Stimulated activated CD8-positive, alpha-beta memory T cell treated with anti-CD3 and anti-CD28 coated beads, Interleukin-4, amount 100 ng/mL, for 1 hour (primary cell): ENCODE measurements at regions not wholly inside any gene's neighbourhood (a gene's known extent, or its start where the extent isn't known, plus 50 kb on each side); places are given as distances from the start of the nearest gene placed in this dataset.
"Not testable (repeated sequence)": the region's sequence is repeated elsewhere in the genome, so short reads cannot be mapped to it uniquely, and the experiment has no call there.

ENCODE experiments used
- DNase-seq, 2 donors: peaks; one replicate each; pipeline ENCODE4 v3.0.0-alpha.2; 2020; ENCODE audit warnings: low read depth in 2 of 2, low spot score in 1 of 2

DNA sequence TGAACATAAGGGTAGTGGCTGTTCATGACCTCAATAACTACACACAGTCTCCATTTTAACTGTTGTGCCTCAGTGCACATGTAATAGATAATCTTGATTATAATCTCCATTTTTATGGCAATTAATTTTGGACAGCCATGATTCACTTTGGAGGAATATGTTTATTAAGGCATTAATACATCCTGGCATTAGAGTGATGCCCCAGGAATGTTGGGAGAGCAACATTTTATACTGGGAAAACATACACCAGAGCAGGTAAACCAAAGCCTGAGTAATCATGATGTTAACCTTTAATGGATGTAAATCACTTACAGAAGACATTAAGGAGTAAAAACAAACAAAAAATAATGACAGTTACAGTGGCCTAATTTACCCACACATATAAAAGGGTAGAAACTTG lies 886.3 kb upstream of the RAG2 start:
- no peak for DNase-seq

DNA sequence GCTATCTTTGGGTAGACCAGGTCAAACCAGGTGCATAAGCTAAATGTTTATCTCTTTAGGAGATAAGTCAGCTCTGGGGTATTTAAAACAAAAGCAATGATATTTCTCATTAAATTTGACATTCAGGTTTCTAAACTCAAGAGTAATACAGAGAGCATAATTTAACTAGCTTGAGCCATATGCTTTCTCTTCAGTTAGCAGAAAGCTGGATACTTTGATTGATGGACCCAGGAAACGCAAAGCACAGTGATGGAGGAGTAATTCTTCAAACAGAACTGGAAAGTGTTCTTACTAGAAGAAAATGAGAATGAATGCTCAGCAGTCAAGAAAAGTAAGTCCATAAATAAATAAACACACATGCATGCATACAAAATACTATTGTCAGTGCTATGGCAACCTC lies 885.7 kb upstream of the RAG2 start:
- DNase-seq, result no peak

DNA sequence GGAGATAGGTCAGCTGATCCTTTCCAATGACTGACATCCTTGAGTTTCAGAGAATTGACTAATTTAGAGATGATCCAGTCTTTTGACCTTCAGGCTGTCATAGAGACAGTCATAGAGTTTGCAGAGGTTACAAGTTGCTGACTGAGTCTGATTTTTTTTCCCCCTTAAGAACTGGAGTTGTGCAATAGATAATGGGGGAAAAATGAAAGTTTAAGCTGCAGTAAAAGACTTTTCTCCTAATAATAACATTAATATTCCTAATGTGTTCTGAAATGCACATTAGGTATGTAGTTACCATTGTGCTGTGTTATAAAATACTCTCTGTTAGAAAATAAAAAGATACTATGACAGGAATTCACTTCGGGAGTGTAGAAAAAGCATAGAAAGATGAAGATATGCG lies 876.9 kb upstream of the RAG2 start:
- no peak for DNase-seq

DNA sequence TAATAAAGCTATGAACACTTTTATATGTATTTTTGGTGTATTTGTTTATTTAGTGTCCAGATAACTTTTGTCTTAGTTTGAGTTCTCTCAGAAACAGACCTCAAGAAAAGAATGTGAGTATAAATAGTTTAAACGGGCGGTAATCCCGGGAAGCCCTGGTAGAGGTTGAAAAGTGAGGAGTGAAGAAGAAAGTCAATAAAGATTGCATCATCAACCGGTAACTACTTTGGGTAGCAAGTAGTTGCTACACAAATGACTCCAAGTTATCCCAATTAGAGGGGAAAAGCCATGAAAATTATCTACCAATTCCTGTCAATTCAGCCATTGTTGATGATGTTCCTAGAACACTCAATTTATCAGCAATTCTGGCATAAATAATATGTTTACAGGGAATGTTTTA lies 870.3 kb upstream of the RAG2 start:
- no peak for DNase-seq

DNA sequence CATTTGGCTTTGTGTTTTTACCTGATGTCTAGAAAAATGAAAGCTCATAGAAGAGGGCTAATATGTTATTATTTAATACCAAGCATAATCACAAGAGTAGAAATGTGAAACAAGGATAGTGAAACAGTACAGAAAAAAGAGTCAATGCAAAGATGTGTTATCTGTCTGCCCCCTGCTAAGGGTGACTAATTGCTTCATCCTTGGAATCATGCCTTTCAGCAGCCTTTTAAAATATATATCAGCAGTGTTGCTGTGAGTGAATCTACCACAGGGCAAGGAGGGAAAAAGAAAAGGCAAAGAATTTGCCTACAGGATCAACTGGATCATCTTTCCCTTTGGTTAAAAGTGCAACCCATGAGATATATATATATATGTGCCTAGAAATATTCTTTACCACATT lies 867.2 kb upstream of the RAG2 start:
- DNase-seq, result no peak

DNA sequence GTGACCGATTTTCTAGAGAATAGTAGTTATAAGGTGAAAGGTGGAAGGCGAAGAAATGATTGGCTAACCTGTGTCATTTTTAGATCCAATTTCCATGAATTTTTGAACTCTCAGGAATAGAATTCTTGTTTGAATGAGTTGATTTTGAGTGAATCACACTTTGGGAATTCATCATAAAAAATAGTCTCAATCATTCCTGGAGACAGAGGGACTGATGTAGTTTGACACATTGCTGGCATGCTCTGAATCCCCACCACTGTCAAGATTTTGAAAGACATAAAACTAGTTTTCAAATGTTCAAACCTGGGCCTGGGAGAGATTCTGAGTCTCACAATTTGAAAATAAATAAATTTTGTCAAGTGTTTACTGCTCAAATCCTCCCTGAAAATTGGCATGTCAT lies 861.4 kb upstream of the RAG2 start:
- DNase-seq, result no peak

DNA sequence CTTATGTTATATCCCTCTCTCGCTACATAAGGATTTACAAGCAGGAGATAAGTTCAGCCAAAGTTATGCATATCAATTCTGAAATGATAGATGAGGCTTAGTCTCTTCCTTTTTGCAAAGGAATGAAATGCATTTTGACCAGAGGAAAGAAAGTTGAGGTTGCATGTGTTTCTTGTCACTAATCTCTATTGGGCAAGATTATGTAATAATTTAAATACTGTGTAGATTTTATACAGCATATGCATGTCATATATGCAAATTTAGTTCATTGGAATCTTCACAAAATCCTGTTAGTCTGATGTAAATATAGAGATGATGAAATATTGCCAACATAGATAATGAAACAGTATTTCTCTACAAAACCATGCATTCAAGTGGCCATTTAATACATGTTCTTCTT lies 858.7 kb upstream of the RAG2 start:
- no peak for DNase-seq

DNA sequence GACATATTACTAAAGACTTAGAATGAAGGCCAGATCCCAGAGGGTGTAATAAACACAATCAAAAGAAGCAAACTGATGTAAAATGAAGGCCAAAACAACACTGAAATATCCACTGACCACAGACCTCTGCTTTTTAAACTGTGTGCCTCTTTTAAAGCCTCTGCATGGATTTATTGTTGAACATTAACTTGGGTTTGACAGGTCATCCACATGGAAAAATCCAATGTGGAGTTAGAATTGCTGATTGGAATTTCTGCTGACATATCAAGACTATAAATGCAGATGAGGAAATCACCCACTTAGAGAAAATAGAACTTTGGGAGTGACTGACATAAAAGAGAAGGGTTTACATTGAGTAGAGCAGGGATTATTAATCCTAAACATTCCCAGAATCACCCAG lies 853.9 kb upstream of the RAG2 start:
- no peak for DNase-seq

DNA sequence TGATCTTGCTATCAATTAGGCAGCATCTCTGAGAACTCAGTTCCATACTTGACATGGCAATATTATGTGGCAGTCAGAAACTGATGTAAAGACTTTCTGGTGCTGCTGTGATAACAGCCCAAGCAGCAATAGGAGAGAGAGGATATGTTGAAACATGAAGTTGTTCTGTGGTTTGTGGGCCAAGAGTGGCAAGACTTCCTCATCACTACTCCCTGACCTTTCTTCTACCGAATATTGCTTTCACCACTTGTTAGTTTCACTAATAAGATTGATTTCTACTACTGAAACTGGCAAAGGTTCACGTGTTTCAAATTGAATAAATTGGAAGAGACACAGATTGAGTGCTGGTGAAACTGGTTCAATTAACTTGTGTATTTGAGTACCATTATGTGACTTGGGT lies 852.6 kb upstream of the RAG2 start:
- no peak for DNase-seq

DNA sequence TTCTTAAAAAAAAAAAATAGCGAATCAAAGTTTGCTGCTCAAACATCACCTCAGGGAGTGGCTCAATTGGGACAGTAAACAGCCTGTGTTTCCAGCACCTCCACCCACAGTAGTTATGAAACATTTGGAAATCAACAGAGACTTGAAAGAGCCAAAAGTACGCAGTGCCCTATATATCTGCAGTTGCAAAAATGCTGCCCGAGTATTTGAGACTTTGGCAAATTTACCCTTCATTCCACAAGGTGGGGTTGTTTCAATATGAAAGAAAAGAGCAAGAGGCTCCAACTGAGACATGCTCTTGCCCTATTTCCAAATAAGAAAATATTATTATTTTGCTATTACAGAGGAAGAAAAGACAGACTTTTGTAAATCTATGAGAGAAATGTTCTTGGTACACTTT lies 851.1 kb upstream of the RAG2 start:
- no peak for DNase-seq

DNA sequence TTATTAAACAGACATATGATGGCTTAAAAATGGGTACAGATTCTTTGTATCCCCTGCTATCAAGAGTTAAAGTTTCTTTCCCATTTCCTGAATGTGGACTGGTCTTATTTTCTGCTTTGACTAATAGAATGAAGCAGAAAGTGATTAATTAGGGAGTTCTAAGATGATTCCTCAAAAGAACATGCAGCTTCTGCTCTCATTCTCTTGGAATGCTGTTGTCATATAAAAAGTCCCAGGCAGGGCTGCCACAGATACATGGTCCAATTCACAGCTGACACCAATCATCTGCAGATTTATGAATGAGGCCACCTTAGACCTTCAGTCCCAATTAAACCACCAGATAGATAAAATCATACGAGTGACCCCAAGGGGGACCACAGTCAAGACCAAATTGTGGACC lies 844.5 kb upstream of the RAG2 start:
- no peak for DNase-seq

DNA sequence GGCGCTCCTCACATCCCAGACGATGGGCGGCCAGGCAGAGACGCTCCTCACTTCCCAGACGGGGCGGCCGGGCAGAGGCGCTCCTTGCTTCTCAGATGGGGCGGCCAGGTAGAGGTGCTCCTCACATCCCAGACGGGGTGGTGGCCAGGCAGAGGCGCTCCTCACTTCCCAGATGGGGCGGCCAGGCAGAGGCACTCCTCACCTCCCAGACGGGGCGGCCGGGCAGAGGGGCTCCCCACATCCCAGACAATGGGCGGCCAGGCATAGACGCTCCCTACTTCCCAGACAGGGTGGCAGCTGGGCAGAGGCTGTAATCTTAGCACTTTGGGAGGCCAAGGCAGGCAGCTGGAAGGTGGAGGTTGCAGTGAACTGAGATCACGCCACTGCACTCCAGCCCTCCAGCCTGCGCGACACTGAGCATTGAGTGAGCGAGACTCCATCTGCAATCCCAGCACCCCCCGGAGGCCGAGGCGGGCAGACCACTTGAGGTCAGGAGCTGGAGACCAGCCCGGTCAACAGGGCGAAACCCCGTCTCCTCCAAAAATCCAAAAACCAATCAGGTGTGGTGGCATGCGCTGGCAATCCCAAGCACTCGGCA lies 833.7 kb upstream of the RAG2 start:
- DNase-seq, result not testable (repeated sequence)

DNA sequence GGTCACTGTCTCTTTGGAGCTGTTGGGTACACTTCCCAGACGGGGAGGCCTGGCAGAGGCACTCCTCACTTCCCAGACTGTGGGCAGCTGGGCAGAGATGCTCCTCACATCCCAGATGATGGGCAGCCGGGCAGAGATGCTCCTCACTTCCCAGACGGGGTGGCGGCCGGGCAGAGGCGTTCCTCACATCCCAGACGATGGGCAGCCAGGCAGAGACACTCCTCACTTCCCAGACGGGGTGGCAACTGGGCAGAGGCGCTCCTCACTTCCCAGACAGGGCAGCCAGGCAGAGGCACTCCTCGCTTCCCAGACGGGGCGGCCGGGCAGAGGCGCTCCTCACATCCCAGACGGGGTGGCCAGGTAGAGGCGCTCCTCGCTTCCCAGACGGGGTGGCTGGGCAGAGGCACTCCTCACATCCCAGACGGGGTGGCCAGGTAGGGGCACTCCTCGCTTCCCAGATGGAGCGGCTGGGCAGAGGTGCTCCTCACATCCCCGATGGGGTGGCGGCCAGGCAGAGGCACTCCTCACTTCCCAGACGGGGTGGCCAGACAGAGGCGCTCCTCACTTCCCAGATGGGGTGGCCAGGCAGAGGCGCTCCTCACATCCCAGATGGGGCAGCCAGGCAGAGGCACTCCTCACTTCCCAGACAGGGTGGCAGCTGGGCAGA lies 833.1 kb upstream of the RAG2 start:
- not testable (repeated sequence) for DNase-seq

DNA sequence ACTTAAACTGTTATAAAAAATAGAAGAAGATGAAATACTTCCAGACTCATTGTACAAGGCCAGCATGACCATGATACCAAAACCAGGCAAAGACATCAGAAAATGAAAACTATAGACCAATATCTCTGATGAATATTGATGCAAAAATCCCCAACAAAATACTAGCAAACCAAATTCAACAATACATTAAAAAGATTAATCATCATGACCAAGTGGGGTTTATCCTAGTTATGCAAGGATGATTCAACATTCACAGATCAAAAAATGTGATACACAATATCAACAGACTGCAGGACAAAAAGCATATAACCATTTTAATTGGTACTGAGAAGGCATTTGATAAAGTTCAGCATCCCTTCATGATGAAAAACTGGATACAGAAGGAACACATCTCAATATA lies 824.5 kb upstream of the RAG2 start:
- no peak for DNase-seq

DNA sequence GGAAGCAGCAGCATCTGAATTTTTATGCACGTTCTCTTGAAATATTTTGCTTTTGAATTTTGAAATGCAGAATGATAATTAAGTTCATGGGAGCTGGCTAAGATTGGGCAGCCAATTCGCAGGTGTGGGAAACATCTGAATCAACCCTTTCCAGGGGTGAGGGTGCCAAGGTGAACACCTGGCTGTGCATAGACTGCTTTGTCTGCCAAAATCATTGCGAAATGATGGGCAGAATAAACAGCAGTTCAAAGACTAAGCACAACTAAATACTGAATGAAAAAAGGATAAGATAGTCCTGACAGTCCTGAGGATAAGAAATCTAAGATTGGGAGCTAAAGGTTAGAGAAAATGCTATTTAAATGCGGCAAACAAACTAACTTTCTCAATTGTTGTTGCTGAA lies 813.3 kb upstream of the RAG2 start:
- no peak for DNase-seq

DNA sequence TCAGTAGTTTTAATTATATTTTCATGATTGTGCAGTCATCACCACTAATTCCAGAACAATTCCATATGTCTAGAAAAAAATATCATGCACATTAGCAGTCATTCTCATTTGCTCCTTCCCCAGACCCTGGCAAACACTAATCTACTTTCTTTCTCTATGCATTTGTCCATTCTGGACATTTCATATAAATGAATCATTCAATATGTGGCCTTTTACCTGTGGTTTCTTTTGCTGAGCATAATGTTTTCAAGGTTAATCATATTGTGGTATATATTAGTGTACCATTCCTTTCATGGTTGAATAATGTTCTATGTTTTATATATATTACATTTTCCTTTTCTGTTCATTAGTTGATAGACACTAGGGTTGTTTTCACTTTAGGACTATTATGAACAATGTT lies 811.1 kb upstream of the RAG2 start:
- no peak for DNase-seq

DNA sequence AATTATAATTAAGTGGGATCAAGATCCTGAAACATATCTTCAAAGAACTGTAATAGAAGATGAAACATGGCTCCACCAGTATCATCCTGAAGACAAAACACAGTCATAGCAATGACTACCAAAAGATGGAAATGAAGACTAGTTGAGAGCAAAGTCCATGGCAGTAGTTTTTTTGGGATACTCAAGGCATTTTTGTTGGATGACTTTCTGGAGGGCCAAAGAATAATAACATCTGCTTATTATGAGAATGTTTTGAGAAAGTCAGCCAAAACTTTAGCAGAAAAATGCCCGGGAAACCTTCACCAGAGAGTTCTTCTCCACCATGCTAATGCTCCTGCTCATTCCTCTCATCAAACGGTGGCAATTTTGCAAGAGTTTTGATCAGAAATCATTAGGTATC lies 809.4 kb upstream of the RAG2 start:
- DNase-seq, result no peak

DNA sequence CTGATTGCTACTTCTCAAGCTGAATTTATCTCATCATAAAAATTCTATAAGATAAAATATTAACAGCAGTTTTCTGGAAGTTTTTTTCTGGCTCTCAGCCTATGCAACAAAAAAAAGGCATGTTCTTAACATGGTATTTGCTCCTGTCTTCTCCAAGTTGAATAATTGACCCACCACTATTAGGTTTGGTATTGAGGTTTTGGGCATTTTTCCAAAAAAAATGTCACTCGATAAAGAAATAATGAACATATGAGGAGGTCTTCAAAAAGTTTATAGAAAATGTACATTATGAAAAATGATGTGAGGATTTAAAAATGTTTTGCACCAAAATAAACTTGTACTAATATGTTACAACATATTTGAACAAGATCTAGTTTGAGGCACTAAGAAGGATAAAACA lies 808.6 kb upstream of the RAG2 start:
- no peak for DNase-seq

DNA sequence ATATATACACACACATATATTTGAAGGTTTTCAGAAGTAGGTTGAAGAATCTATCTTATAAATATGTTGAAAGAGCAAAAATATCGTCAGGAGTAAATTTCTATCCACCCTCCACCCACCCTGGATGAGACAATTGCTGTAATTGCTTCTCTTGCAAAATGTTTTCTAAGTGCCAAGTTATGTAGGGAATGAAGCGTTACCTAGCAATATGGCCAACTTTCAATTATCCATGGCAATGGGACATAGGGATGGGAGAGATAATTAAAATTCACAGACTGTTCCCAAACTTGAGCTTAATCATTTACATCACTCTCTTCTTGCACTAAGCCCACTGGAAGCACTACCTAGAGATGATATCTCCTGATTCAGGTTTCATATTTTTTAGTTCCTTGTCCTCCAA lies 806.2 kb upstream of the RAG2 start:
- DNase-seq, result no peak

DNA sequence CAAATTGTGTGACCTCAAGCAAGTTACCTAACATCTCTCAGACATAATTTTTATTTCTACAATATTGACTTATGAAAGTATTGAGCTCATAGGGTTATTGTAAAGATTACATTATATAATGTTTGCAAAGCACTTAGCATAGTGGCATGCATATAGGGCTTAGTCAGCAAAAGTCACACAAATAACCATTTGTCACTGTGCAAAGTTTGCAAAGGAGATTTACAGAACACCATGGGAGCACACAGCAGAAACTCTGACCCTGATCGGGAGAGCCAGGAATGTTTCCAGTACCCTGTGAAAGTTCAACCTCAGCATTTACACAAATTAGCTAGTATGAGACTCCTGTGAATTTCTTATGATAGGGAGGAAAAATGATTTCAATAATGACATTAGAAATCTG lies 804.6 kb upstream of the RAG2 start:
- no peak for DNase-seq

DNA sequence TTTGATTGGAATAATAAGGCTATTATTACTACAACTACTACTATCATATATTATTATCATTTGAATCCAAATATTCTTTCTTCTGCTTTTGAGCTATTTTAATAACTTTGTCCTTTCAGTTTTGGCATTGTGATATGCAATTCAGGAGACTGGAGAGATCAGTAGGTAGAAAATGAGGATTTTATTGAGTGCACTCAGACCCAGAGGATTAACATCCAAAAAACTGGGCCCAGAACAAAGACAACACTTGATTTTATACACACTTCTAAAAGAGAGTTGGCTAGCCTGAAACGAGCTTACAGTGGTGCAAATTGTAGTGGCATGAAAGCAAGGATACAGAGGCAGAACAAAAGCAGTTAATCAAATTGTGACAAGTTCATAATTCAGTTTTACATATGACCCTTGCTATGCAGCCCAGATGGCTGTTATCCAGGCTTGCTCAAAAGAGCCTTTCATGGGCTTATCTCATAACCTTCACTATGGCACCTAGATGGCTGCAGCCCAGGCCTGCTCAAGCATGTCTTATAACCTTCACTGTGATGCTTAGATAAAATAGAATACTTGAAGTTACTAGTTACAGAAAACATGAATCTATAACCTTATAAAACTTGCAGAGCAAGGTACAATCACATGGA lies 796.3 kb upstream of the RAG2 start:
- no peak for DNase-seq

DNA sequence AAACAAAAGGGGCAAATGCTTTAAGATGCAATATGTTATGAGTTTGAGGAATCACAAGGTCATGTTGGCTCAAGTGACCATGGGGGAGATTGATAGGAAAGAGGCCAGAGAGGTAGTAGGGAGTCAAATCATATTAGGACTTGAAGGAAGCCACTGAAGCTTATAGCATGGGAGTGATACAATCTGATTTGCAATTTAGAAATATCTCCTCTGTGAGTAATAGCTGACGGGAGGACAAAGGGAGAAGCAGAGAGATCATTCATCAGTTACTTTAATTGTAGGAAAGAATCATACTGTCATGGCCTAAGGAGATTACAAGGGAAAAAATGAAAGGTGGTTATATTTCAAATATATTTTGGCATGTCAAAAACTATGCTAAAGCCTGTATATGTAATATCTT lies 793.6 kb upstream of the RAG2 start:
- no peak for DNase-seq

DNA sequence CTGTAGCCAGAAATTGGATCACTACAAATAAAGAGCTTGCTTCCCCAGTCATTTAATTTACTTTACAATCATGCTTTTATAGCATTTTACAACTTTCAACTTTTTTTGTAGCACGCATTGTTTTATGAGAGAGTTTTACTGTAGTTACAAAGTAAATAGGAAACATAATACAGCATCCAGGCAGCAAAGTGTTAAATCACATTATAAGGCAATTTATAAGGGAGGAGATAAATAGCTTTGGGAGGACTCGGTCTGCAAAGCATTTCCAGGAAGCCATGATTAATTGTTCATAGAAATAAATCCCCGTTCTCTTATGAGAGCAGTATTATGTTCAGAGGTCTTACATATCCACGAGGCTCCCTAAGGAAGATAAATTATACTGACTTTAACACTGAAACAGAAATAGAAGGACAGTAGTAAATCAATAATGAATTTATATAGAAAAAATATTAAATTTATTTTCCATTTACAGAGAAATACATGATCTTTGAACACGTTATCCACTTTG lies 792.6 kb upstream of the RAG2 start:
- DNase-seq, result no peak
